ENCODE measurements at regions not wholly inside any gene's neighbourhood (a gene's known extent, or its start where the extent isn't known, plus 50 kb on each side); places are given as distances from the start of the nearest gene placed in this dataset.

DNA sequence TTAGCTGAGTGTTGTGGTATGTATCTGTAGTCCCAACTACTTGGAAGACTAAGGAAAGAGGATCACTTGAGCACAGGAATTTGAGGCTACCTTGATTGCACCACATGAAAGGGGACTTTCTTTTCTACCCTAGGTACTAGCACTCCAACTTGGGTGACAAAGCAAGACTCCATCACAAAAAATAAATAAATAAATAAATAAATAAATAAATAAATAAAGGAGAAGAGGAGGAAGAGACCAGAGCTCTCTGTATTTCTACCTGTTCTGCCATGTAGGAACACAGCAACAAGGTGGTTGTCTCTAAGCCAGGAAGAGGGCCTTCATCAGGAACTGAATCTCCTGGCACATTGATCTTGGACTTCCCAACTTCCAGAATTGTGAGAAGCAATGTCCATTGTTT, 118.6 kb downstream of the HMHB1 start:
- TF ChIP-seq CTCF (IDR thresholded peaks at IDR 0.05): no peak
- no peak for TF ChIP-seq POLR2A (IDR thresholded peaks at IDR 0.05)
